ENCODE measurements at regions not wholly inside any gene's neighbourhood (a gene's known extent, or its start where the extent isn't known, plus 50 kb on each side); places are given as distances from the start of the nearest gene placed in this dataset.

DNA sequence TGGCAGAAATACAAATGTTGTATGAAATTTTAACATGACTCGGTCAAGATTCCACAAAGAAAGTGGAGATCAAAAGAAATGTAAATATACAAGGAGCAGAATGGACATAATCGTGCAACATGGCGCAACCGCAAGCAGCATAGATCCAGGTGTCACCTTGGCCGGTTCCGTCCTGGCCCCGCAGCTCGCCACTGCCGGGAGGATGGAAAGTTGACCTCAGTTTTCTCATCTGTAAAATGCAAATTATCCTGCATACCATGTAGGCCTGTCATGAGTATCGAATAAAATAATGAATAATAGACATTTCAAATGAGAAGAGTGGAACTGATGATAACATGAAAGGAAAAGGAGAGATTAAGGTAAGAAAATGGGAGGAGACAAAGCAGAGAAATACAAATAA lies 427.3 kb upstream of the SMIM21 start:
- Histone ChIP-seq H3K36me3 (no peaks in the 10 kb centered on the region), H3K4me3 (no peak overlapping the region), H3K27ac (no peak overlapping the region), H3K27me3 (no peaks in the 10 kb centered on the region), H3K4me1 (no peaks in the 10 kb centered on the region), H3K9me3 (no peaks in the 10 kb centered on the region)
- TF ChIP-seq, protein P1, sequence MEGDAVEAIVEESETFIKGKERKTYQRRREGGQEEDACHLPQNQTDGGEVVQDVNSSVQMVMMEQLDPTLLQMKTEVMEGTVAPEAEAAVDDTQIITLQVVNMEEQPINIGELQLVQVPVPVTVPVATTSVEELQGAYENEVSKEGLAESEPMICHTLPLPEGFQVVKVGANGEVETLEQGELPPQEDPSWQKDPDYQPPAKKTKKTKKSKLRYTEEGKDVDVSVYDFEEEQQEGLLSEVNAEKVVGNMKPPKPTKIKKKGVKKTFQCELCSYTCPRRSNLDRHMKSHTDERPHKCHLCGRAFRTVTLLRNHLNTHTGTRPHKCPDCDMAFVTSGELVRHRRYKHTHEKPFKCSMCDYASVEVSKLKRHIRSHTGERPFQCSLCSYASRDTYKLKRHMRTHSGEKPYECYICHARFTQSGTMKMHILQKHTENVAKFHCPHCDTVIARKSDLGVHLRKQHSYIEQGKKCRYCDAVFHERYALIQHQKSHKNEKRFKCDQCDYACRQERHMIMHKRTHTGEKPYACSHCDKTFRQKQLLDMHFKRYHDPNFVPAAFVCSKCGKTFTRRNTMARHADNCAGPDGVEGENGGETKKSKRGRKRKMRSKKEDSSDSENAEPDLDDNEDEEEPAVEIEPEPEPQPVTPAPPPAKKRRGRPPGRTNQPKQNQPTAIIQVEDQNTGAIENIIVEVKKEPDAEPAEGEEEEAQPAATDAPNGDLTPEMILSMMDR (IDR thresholded peaks at IDR 0.05): no peak
- intact Hi-C loops (cut with DNase I): no loop called here
- ATAC-seq (no peak), DNase-seq (no peak)

DNA sequence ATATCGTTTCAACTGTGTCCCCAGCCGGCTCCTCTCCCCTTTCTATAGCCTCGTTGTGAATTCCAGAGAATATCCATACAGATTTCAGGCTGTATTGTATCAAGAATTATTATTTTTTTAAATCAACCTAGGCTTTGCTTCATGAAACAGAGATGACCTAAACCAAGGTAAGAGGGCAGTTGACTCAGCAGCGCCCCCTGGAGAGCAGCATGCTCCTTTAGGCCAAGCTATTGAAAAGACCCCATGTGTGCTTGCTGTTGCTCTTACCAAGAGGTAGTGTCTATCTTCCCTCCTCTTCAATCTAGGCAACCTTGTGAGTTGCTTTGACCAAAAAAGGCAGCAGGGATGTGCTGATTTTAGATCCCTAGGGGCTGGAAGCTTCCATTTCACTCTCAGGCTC lies 426.7 kb upstream of the SMIM21 start:
- no peaks in the 10 kb centered on the region for H3K9me3 ChIP-seq
- H3K27me3 ChIP-seq: no peaks in the 10 kb centered on the region
- no peak overlapping the region for H3K27ac ChIP-seq
- H3K4me3 ChIP-seq: no peak overlapping the region
- no peaks in the 10 kb centered on the region for H3K36me3 ChIP-seq
- TF ChIP-seq, protein P1 (IDR thresholded peaks at IDR 0.05): no peak
- no peak for DNase-seq
- intact Hi-C loops (cut with DNase I): no loop called here
- no peak for ATAC-seq
- H3K4me1 ChIP-seq: no peaks in the 10 kb centered on the region

DNA sequence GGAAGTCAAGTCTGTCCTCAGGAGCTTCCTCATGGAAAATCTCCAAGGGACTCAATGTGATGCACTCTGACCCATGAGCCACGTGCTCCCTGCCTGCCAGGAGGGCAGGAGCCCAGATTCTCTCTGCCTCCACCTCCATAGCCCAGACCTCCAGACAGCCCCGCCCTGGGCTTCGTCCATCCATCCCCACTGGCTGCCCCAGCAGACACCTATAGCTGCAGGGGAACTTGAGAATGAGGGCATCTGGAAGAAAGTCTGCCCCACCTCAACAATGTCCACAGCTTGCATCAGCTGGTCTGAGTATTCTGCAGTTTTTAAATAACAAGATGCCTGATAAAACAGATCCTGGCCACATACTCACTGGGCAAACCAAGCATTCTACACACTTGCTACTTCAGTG lies 418.8 kb upstream of the SMIM21 start:
- intact Hi-C loops (cut with DNase I): no loop called here
- DNase-seq (no peak), ATAC-seq (no peak)
- Histone ChIP-seq H3K4me1 (no peaks in the 10 kb centered on the region), H3K4me3 (no peak overlapping the region), H3K36me3 (no peaks in the 10 kb centered on the region), H3K27me3 (no peaks in the 10 kb centered on the region), H3K27ac (no peak overlapping the region), H3K9me3 (peaks cover 0 to 2% of the 10 kb centered on the region in 2 donors)
- TF ChIP-seq, protein P1 (IDR thresholded peaks at IDR 0.05): no peak

DNA sequence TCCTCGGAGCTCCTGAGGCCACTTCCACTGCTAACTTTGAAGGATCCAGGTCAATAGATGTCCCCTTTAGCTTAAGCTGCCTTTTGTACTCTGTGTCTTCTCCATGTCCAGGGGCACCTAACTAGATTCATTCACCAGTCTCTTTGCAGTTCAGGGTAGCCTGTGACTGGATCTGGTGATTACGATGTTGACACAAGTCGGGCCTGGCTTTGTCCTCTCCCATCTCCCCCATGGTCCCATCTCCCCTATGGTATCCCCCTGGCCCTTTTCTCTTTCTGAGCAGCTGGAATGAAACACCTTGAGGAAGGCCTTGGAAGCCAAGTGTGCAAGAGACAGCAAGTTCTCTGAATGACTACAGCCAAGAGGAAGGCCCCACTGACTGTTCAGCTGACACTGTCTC lies 417.9 kb upstream of the SMIM21 start:
- intact Hi-C loops (cut with DNase I): no loop called here
- H3K27me3 ChIP-seq: no peaks in the 10 kb centered on the region
- peaks cover 0 to 2% of the 10 kb centered on the region in 2 donors for H3K9me3 ChIP-seq
- H3K4me3 ChIP-seq: no peak overlapping the region
- DNase-seq (no peak), ATAC-seq (no peak)
- H3K4me1 ChIP-seq: no peaks in the 10 kb centered on the region
- TF ChIP-seq, protein P1 (IDR thresholded peaks at IDR 0.05): no peak
- no peak overlapping the region for H3K27ac ChIP-seq
- no peaks in the 10 kb centered on the region for H3K36me3 ChIP-seq

DNA sequence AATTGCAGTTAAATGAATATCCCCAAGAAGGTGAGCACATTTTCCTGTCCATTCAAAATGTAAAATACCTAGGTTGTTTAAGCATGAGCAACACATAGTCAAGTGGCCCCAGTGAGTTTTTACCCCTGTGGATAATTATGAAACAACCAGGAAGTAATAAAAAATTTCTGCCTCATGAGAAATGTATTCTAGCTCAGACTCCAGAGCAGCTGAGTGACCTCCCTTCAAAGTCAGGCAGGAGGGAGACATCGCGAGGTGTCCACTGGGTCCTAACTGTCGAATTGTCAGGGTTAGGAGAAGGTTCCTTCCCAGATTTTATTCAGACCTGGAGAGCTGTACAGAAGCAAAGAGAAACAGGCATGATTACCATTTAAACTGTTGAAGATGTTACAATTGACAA lies 416.6 kb upstream of the SMIM21 start:
- Histone ChIP-seq H3K27me3 (no peaks in the 10 kb centered on the region), H3K4me1 (no peaks in the 10 kb centered on the region), H3K9me3 (peaks cover 0 to 2% of the 10 kb centered on the region in 2 donors), H3K27ac (no peak overlapping the region), H3K4me3 (no peak overlapping the region), H3K36me3 (no peaks in the 10 kb centered on the region)
- TF ChIP-seq, protein P1 (IDR thresholded peaks at IDR 0.05): no peak
- intact Hi-C loops (cut with DNase I): no loop called here
- no peak for DNase-seq
- no peak for ATAC-seq
